ENCODE measurements at regions not wholly inside any gene's neighbourhood (a gene's known extent, or its start where the extent isn't known, plus 50 kb on each side); places are given as distances from the start of the nearest gene placed in this dataset.

DNA sequence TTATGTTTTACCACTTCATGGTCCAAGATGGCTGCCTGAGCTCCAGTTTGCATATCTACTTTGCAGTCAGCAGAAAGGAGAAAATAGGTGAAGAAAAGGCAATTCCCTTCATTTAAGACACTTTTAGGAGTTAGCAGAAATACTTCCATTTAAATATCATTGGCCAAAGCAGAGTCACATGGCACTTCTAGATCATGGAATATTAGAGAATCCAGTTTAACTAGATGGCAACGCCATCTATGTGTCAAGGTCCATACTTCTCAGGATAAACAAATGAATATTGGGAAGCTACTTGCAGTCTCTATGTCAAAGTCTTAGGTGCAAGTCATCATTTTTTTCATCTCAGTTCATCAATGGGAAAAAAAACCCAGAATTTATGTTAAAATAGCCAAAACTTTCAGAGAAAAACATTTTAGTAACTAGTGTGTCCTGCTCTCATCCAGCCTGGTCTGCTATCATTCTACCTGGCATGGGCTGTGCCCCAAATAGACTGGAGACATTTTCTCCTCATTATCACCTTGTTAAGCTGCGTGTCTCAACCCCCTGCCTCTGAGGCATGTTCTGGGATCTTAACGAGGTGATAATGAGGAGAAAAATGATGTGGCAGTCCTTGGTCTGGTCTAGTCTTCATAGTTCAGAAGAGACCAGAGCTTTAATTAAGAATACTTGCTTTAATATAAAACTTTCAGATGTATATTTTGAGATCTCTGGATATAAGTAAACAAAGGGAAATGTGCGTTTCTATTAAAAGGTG, 227.3 kb downstream of the TBX18 start:
- ChIA-PET CTCF (interaction anchor here (0.6 to 0.9 kb wide), 2 partner anchors 31 to 86 kb away, joined by 3 read pairs; no protein-coding TSS in a partner anchor), POLR2A (no interaction called here)
- Histone ChIP-seq H3K4me3 (ENCODE audit: low read depth, low read length) (no peak overlapping the region), H3K27ac (ENCODE audit: extremely low read depth, low read depth, low read length) (no peak overlapping the region), H3K9me3 (ENCODE audit: control insufficient read depth, insufficient read depth, low read depth, low read length) (no peaks in the 10 kb centered on the region), H3K36me3 (ENCODE audit: control insufficient read depth in 2 of 2, insufficient read depth in 1 of 2, low read length in 2 of 2) (no peaks in the 10 kb centered on the region), H3K4me1 (ENCODE audit: control insufficient read depth, insufficient read depth, low read length) (no peaks in the 10 kb centered on the region)
- TF ChIP-seq OVOL3 (tag by site-specific recombination; IDR thresholded peaks at IDR 0.05) (no peak), ZNF391 (tag by site-specific recombination; IDR thresholded peaks at IDR 0.05; ENCODE audit: borderline replicate concordance, low read depth) (no peak), OSR2 (tag by site-specific recombination; IDR thresholded peaks at IDR 0.05) (no peak), KLF8 (tag by site-specific recombination; IDR thresholded peaks at IDR 0.05) (no peak), KLF16 (tag by site-specific recombination; IDR thresholded peaks at IDR 0.05) (no peak), ZNF560 (tag by site-specific recombination; IDR thresholded peaks at IDR 0.05; ENCODE audit: borderline replicate concordance) (no peak), ZNF140 (tag by site-specific recombination; IDR thresholded peaks at IDR 0.05) (no peak), ZNF426 (tag by site-specific recombination; IDR thresholded peaks at IDR 0.05) (no peak), ZNF571 (tag by site-specific recombination; IDR thresholded peaks at IDR 0.05) (no peak), ZNF76 (tag by site-specific recombination; IDR thresholded peaks at IDR 0.05; ENCODE audit: borderline replicate concordance, low read depth) (no peak), ZNF514 (tag by site-specific recombination; IDR thresholded peaks at IDR 0.05) (no peak), ZNF555 (tag by site-specific recombination; conservative IDR thresholded peaks at IDR 0.05) (no peak), GLI4 (tag by site-specific recombination; IDR thresholded peaks at IDR 0.05) (no peak), ZNF501 (tag by site-specific recombination; IDR thresholded peaks at IDR 0.05) (no peak)
- TF ChIP-seq, protein P1, sequence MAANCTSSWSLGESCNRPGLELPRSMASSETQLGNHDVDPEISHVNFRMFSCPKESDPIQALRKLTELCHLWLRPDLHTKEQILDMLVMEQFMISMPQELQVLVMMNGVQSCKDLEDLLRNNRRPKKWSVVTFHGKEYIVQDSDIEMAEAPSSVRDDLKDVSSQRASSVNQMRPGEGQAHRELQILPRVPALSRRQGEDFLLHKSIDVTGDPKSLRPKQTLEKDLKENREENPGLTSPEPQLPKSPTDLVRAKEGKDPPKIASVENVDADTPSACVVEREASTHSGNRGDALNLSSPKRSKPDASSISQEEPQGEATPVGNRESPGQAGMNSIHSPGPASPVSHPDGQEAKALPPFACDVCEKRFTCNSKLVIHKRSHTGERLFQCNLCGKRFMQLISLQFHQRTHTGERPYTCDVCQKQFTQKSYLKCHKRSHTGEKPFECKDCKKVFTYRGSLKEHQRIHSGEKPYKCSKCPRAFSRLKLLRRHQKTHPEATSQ (tag by site-specific recombination; IDR thresholded peaks at IDR 0.05), result no peak
- TF ChIP-seq, protein P2, sequence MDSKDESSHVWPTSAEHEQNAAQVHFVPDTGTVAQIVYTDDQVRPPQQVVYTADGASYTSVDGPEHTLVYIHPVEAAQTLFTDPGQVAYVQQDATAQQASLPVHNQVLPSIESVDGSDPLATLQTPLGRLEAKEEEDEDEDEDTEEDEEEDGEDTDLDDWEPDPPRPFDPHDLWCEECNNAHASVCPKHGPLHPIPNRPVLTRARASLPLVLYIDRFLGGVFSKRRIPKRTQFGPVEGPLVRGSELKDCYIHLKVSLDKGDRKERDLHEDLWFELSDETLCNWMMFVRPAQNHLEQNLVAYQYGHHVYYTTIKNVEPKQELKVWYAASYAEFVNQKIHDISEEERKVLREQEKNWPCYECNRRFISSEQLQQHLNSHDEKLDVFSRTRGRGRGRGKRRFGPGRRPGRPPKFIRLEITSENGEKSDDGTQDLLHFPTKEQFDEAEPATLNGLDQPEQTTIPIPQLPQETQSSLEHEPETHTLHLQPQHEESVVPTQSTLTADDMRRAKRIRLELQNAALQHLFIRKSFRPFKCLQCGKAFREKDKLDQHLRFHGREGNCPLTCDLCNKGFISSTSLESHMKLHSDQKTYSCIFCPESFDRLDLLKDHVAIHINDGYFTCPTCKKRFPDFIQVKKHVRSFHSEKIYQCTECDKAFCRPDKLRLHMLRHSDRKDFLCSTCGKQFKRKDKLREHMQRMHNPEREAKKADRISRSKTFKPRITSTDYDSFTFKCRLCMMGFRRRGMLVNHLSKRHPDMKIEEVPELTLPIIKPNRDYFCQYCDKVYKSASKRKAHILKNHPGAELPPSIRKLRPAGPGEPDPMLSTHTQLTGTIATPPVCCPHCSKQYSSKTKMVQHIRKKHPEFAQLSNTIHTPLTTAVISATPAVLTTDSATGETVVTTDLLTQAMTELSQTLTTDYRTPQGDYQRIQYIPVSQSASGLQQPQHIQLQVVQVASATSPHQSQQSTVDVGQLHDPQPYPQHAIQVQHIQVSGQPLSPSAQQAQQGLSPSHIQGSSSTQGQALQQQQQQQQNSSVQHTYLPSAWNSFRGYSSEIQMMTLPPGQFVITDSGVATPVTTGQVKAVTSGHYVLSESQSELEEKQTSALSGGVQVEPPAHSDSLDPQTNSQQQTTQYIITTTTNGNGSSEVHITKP (tag by site-specific recombination; IDR thresholded peaks at IDR 0.05), result no peak
- TF ChIP-seq, protein P3, sequence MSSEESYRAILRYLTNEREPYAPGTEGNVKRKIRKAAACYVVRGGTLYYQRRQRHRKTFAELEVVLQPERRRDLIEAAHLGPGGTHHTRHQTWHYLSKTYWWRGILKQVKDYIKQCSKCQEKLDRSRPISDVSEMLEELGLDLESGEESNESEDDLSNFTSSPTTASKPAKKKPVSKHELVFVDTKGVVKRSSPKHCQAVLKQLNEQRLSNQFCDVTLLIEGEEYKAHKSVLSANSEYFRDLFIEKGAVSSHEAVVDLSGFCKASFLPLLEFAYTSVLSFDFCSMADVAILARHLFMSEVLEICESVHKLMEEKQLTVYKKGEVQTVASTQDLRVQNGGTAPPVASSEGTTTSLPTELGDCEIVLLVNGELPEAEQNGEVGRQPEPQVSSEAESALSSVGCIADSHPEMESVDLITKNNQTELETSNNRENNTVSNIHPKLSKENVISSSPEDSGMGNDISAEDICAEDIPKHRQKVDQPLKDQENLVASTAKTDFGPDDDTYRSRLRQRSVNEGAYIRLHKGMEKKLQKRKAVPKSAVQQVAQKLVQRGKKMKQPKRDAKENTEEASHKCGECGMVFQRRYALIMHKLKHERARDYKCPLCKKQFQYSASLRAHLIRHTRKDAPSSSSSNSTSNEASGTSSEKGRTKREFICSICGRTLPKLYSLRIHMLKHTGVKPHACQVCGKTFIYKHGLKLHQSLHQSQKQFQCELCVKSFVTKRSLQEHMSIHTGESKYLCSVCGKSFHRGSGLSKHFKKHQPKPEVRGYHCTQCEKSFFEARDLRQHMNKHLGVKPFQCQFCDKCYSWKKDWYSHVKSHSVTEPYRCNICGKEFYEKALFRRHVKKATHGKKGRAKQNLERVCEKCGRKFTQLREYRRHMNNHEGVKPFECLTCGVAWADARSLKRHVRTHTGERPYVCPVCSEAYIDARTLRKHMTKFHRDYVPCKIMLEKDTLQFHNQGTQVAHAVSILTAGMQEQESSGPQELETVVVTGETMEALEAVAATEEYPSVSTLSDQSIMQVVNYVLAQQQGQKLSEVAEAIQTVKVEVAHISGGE (tag by site-specific recombination; conservative IDR thresholded peaks at IDR 0.05; ENCODE audit: low read depth), result no peak

Data from HEK293 (cell line).